Activated naive CD4-positive, alpha-beta T cell treated with anti-CD3 and anti-CD28 coated beads, Interleukin-2, amount 50 U/mL, for 72 hours (primary cell): ENCODE measurements at regions not wholly inside any gene's neighbourhood (a gene's known extent, or its start where the extent isn't known, plus 50 kb on each side); places are given as distances from the start of the nearest gene placed in this dataset.

Source experiments
- ATAC-seq, 2 donors: fragments of 150-1000 bp; cut with Tn5 transposase; 2 replicates each; pipeline ENCODE4 v1.10.0; 2021; ENCODE audit warnings: mild to moderate bottlenecking in 2 of 2, moderate library complexity in 2 of 2
- DNase-seq, 2 donors: peaks; one replicate each; pipeline ENCODE4 v3.0.0; 2021 to 2022; ENCODE audit warnings: low spot score in 2 of 2
- H3K27ac Mint-ChIP-seq, 2 donors: one replicate each; pipeline ENCODE4 v1.8.0; 2022; ENCODE audit warnings: mild to moderate bottlenecking in 2 of 2, mixed read lengths in 2 of 2
- H3K36me3 Mint-ChIP-seq, 2 donors: one replicate each; pipeline ENCODE4 v1.8.0; 2022; ENCODE audit warnings: mixed read lengths in 2 of 2
- H3K9me3 Mint-ChIP-seq, 2 donors: one replicate each; pipeline ENCODE4 v1.8.0; 2022; ENCODE audit warnings: mixed read lengths in 2 of 2

DNA sequence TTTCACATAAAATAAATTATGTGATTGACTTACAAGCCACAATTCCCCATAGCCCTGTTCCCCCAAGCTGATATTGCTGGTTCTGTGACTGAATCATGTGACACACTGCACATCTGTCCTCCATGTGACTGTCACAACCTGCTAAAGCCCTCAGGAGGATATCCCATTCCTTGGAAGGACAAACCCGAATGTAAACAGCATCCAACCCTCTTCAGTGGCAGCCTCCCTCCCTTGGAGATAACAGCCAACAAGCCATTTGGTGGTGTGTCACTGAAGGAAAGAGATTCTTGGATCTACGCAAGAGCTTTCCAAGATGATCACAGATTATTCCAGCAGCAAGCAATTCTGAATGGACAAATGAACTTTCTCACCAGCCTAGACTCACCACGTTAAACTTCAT lies 153.9 kb upstream of the TIAM1 start:
- no peak for DNase-seq
- Mint-ChIP-seq H3K27ac (no peak overlapping the region), H3K9me3 (no peaks in the 10 kb centered on the region), H3K36me3 (no peaks in the 10 kb centered on the region)
- no peak for ATAC-seq

DNA sequence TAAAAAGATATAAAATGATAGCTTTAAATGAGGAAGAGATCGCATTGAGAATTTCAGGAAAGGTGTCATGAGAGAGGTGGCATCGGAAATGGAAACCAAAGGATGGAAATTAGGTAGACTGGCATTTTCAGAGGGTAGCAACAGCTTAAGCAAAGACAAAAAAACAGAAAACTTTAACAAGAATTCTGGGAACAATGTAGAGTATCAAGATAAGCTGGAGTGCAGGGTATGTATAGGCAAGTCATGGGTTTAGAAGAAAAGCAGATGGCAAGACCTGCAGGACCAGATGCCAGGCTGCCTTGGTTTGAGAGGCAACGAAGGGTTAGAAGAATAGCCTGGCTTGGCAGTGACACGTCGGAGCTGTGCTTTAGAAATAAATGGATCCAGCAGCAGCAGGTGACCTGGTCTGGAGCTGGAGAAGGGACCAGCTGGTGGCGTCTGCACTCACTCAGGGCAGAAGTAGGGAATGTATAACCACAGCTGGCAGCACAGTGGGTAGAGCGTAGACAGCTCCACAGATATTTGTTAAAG lies 149.4 kb upstream of the TIAM1 start:
- Mint-ChIP-seq H3K27ac (no peak overlapping the region), H3K36me3 (no peaks in the 10 kb centered on the region), H3K9me3 (no peaks in the 10 kb centered on the region)
- ATAC-seq, result no peak
- DNase-seq, result no peak

DNA sequence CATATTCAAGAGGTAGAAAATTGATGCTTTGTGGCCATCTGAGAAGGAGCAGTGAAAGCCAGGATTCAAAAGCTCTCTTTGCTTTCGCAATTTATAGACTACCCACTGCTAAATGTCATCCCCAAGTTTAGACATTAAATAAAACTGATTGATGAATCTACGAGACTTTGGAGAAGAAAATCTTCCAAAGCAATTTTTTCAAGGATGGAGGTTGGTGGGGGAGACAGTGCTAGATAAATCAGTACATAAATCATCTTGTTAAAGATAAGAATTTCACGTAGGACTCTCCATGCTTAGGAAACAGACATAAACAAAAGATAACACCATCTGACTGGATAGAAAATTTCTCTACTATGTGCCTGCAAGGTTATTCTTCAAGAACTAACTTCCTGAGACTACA lies 147.6 kb upstream of the TIAM1 start:
- Mint-ChIP-seq H3K9me3 (no peaks in the 10 kb centered on the region), H3K27ac (no peak overlapping the region), H3K36me3 (peaks cover 0 to under 1% of the 10 kb centered on the region in 2 donors)
- ATAC-seq (no peak), DNase-seq (no peak)

DNA sequence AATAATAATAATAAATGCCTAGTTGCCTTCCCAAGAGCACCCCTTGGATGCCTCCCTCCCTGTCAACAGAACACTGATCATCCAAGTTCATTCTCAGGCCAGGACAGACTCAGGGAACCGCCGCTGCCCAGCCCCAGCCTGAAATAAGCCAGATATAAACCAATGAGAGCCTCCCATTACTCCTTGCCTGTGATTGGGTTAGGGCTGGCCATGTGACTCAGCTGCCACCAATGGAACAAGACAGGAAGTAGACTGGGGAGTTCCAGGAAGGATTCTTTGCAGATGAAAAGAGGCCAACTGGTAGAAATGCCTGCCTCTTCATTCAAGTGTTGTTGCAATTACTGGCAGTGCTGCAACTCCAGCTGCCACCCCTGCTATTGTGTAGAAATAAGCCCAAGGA lies 146.4 kb upstream of the TIAM1 start:
- ATAC-seq, result no peak
- H3K36me3 Mint-ChIP-seq, result peaks cover 0 to 12% of the 10 kb centered on the region in 2 donors
- no peak for DNase-seq
- peaks cover 6% of the 10 kb centered on the region in 2 donors for H3K9me3 Mint-ChIP-seq
- no peak overlapping the region for H3K27ac Mint-ChIP-seq

DNA sequence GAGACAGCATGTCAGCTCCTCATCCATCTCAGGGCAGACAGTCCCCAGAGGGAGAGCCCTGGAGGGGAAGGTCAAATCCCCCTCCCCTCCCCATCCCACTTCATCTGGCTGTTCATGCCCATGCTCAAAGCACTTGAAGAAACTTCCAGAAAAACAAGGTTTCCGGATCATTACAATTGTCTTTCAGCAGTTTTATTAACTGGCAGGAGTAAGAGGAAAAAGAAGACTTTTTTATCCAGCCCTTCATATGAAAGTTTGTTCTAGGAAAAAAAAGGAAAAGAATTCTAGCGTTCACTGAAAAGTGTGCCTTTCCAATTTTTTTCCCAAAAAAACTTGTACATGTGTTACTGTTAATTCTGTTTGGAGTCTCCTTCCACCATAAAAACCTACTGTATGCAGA lies 145.7 kb upstream of the TIAM1 start:
- H3K27ac Mint-ChIP-seq, result no peak overlapping the region
- H3K36me3 Mint-ChIP-seq, result peaks cover 6 to 19% of the 10 kb centered on the region in 2 donors
- H3K9me3 Mint-ChIP-seq, result peaks cover 9 to 12% of the 10 kb centered on the region in 2 donors
- no peak for DNase-seq
- no peak for ATAC-seq

DNA sequence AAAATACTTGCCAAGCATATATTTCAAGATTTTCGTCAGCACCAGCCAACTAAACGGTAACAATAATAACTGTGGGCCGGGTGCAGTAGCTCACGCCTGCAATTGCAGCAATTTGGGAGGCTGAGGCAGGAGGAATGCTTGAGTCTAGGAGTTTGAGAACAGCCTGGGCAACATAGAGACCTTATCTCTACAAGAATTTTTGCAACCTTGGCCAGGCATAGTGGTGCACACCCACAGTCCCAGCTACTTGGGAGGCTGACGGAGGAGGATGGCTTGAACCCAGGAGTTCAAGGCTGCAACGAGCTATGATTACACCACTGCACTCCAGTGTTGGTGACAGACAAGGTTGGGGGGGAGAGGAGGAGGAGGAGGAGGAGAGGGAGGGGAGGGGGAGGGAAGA lies 145.0 kb upstream of the TIAM1 start:
- Mint-ChIP-seq H3K27ac (no peak overlapping the region), H3K36me3 (peaks cover 9 to 20% of the 10 kb centered on the region in 2 donors)
- no peak for ATAC-seq

DNA sequence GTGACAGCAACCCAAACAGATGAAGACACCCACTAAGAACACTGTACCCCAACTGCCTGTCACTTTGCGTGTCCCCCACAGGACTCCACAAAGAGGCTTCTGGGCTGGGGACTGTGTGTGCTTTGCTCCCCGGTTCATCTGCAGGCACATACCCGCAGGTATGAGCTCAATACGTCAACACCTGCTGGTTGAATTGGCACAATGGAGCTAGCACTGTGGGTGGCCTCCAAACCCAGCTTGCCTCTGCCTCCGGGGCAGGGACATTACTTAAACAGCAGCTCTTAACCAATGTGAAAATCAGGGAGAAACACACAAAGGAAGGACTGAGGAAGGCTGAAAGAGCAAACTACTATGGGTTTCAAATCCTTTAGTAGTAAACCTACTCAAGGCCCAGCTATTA lies 140.2 kb upstream of the TIAM1 start:
- no peak for ATAC-seq
- no peak for DNase-seq
- Mint-ChIP-seq H3K9me3 (peaks cover 22 to 24% of the 10 kb centered on the region in 2 donors), H3K36me3 (peaks cover 17 to 29% of the 10 kb centered on the region in 2 donors), H3K27ac (peak overlapping the region in 1 of 2 donors; percentile 60)

More for the DNA sequence above, 145.0 kb upstream of the TIAM1 start:
- H3K9me3 Mint-ChIP-seq, result peaks cover 10 to 17% of the 10 kb centered on the region in 2 donors
- no peak for DNase-seq

DNA sequence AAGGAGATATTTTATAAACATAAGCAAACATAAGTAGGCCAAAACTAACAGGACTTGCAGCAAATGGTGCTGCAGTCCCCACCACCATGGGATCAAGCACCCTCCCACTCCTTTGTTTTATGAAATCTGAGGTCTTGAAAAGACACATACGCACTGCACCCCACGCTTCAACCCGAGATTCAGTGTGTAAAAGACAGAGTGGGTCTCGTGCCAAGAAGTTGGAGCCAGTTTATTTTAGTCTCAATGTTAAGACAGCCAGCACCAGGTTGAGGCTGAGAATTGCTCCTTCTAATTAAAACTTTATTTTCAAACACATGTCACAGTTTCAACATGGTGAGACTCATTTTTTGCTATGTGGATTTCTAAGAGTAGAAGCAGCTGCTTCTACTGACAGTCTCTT lies 139.1 kb upstream of the TIAM1 start:
- no peak for DNase-seq
- Mint-ChIP-seq H3K36me3 (peaks cover 17 to 29% of the 10 kb centered on the region in 2 donors), H3K27ac (no peak overlapping the region), H3K9me3 (peaks cover 22 to 24% of the 10 kb centered on the region in 2 donors)
- ATAC-seq, result no peak

DNA sequence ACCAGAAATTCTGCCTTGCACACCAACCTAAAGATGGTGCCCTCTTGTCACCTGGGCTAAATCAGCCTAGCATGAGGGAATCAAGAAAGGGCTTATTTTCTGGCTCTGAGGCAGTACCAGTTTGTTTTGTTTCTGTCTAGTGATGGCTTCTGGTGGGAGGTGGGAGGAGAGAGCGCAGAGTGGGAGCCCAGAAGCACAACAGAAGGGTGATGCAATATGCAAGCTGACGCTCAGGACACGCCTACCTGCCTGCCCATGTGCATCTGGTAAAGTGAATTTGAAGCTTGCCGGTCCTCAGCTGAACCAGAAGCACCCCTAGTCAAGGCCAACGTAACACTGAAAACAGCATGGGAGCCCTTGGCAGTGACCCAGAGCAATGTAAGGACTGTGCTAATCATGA lies 138.4 kb upstream of the TIAM1 start:
- ATAC-seq (no peak), DNase-seq (no peak)

DNA sequence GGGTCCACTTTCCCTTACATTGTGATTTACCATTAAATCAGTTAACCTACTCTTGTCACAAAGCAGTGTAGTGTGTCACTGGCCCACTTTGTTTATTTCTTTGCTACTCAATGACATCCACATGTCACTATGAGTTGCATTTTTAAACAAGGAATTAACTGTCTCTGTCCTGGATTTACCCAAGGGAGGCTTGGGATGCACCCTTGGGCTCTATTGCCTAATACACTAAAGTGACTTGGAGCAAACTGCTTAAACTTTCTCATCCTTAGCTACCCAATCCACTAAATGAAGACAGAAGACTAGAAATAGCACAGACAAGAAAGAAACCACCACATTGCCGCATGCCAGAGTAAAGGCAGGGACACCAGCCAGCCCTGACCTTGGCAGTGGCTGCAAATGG lies 136.2 kb upstream of the TIAM1 start:
- H3K27ac Mint-ChIP-seq, result no peak overlapping the region
- peaks cover 15% of the 10 kb centered on the region in 2 donors for H3K36me3 Mint-ChIP-seq
- ATAC-seq (no peak), DNase-seq (no peak)
- H3K9me3 Mint-ChIP-seq, result peaks cover 16% of the 10 kb centered on the region in 2 donors

More for the DNA sequence above, 138.4 kb upstream of the TIAM1 start:
- Mint-ChIP-seq H3K27ac (no peak overlapping the region), H3K9me3 (peaks cover 22 to 24% of the 10 kb centered on the region in 2 donors), H3K36me3 (peaks cover 17 to 29% of the 10 kb centered on the region in 2 donors)

DNA sequence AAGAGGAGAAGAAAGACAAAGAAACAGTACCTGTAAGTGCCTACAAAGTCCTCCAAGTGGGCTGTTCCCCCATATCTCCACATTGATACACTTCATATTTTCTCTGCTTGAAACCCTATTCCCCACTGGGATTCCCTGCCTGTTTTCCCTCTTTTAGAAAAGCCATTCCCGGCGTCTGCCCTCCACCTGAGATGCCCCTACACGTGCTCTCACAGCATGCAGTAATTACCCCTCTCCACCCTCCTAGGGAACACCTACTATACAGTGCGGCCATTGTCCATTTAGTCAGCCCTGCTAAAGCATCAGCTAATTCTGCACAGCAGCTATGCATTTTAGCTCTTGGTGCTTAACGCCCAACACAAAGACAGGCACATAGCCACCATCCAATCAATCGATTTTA lies 135.7 kb upstream of the TIAM1 start:
- no peak overlapping the region for H3K27ac Mint-ChIP-seq
- H3K36me3 Mint-ChIP-seq, result peaks cover 10% of the 10 kb centered on the region in 2 donors
- ATAC-seq (no peak), DNase-seq (no peak)
- peaks cover 11 to 13% of the 10 kb centered on the region in 2 donors for H3K9me3 Mint-ChIP-seq

DNA sequence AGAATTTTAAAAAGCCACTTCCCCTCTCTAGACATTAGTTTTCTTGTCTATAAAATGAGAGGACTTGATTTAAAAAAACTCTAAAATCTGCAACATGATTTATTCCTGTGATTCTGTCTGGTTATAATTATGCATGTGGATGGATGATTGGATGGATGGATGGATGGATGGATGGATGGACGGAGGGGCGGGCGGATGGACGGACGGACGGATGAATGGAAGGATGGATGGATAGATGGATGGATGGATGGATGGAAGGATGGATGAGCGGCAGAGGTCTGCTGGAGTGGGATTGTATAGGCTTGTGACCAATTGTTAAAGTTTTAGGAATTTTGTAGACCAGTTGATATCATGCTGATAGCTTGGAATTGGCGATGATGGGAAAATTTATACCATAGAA lies 135.2 kb upstream of the TIAM1 start:
- Mint-ChIP-seq H3K27ac (no peak overlapping the region), H3K36me3 (peaks cover 8 to 9% of the 10 kb centered on the region in 2 donors), H3K9me3 (peaks cover 8 to 12% of the 10 kb centered on the region in 2 donors)
- DNase-seq (no peak), ATAC-seq (no peak)

DNA sequence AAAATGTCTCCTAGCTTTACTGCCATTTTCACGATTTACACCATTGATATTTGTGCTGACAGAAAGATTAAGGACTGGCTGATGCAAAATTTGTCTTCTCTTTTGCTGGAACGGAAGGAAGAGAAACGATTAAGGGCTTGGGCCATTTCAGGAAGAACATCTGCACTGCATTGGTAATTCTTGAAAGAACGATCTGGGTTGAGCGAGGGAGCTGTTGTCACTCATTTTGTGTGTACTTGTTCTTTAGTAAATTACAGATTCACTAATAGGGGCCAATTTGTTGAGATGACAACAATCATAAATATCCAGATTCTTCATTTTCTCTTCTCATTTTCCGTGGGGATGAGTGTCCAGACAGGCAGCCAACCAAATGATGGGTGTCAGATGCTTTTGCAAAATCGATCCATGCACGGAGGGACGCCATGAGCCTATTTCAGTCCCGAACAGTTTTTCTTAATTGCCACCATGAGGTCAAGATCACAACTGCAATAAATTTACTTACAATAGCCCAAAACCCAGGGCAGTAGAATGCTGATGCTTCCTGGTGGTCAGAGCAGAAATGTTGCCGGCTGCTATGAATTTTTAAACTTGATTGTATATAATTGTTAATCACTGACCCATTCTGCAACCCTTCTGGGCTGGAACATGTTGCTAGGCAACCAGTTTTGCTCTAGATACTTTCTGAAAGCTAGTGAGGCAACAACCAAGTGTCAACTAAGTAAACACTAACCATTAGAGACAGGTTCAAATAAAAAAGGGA lies 132.4 kb upstream of the TIAM1 start:
- no peak overlapping the region for H3K27ac Mint-ChIP-seq
- ATAC-seq (no peak), DNase-seq (no peak)
- H3K9me3 Mint-ChIP-seq, result peaks cover 7 to 10% of the 10 kb centered on the region in 2 donors
- peaks cover 5 to 17% of the 10 kb centered on the region in 2 donors for H3K36me3 Mint-ChIP-seq

DNA sequence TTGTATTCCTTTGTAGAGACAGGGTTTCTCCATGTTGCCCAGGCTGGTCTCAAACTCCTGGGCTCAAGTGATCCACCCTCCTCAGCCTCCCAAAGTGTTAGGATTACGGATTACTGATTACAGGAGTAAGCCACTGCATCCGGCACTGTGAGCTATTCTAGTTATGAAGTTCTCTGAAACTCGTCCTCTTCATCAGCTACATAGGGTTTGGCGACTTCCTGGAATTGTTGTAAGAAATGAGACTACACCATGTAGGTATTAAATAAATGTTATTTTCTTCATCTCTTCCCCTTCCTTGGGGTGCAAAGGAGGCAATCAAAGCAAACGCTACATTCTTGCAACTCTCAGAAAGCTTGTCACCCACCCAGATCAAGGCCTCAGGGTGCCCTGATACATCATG lies 131.2 kb upstream of the TIAM1 start:
- no peak for ATAC-seq
- H3K9me3 Mint-ChIP-seq, result peaks cover 1 to 7% of the 10 kb centered on the region in 2 donors
- DNase-seq, result no peak
- H3K27ac Mint-ChIP-seq, result no peak overlapping the region
- peaks cover 0 to 14% of the 10 kb centered on the region in 2 donors for H3K36me3 Mint-ChIP-seq

DNA sequence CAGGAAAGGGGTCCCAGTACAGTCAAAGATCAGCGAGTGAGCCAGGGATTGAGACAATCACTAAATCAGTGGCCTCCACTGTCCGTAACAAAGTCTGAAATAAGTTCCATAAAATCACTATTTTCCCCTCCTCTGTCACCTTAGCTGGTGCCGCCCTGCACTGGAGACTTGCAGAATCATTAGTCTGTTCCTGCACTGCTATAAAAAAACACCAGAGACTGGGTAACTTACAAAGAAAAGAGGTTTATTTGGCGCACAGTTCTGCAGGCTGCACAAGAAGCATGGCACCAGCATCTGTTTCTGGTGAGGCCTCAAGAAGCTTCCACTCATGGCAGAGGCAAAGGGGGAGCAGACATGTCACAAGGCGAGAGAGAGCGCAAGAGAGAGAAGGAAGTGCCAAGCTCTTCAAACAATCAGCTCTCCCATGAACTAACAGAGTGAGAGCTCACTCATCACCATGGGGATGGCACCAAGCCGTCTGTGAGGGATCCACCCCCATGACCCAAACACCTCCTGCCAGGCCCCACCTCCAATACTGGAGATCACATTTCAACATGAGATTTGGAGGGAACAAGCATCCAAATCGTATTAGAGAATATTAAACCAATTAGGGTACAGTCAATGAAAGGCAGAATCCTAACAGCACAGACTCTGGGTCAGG lies 129.8 kb upstream of the TIAM1 start:
- peaks cover 0 to 7% of the 10 kb centered on the region in 2 donors for H3K9me3 Mint-ChIP-seq
- ATAC-seq, result no peak
- peaks cover 0 to 14% of the 10 kb centered on the region in 2 donors for H3K36me3 Mint-ChIP-seq
- H3K27ac Mint-ChIP-seq, result no peak overlapping the region
- no peak for DNase-seq

DNA sequence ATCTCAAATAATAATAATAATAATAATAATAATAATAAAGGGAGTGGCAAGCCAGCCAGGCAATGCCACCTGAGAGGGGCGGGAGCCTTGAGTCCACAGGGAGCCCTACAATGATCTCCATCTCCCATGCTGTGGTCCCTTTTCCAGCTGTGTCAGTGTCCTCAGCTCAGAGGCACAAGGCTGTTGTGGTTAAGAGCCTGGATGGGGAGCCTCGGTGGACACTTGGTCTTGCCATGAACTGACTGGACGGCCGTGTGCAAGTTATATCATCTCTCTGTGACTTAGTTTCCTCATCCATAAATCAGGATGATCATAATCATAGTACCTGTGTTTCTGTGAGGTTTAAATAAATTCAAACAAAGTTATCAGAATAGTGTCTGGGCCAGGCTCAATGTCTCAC lies 127.8 kb upstream of the TIAM1 start:
- DNase-seq, result no peak
- Mint-ChIP-seq H3K9me3 (peaks cover 0 to 7% of the 10 kb centered on the region in 2 donors), H3K36me3 (peaks cover 0 to 14% of the 10 kb centered on the region in 2 donors), H3K27ac (no peak overlapping the region)
- no peak for ATAC-seq

DNA sequence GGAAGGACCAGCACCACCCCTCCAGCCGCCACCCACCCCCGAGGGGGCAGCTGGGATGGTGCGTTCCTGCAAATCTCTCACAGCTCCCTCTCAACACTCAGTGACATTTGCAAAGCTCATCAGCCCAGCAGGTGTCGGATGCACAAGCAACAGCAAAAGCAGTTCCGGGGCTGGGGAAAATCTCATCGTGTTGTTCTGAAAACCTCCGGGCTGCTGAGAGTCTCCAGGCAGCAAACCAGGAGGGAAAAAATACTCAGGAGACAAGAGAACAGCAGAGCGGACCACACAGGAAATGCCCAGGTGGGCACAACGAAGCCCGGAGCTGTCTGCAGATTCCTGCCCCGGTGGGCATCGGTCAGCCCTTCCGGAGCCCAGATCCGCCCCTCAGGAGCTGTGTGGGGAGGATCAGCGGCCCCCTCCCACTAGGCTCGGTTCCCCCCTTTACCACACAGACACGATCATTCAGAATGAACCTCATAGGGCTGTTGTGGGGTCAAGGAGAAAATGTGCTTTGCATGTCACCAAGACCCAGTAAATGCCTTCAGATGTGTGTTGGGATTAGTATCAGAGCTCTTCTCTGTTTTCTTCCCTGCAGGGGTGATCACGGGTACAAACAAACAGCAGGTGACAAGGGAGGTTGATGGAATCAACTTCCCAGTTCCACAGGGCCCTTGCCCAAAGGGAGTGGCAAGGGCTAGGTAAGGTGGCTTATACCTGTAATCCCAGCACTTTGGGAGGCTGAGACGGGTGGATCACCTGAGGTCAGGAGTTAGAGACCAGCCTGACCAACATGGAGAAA lies 127.0 kb upstream of the TIAM1 start:
- no peak for DNase-seq
- ATAC-seq, result no peak
- H3K9me3 Mint-ChIP-seq, result peaks cover 0 to 7% of the 10 kb centered on the region in 2 donors
- peaks cover 0 to 14% of the 10 kb centered on the region in 2 donors for H3K36me3 Mint-ChIP-seq
- no peak overlapping the region for H3K27ac Mint-ChIP-seq
